Panc1 (cell line): ENCODE measurements at regions not wholly inside any gene's neighbourhood (a gene's known extent, or its start where the extent isn't known, plus 50 kb on each side); places are given as distances from the start of the nearest gene placed in this dataset.

Experiments
- ATAC-seq: fragments of 200-7000 bp; cut with Tn5 transposase; 2 replicates; pipeline ENCODE4 v1.9.1; 2020; ENCODE audit warnings: mild to moderate bottlenecking, moderate library complexity
- BruUV-seq: library from RNA; stranded (reverse); fragments of 400-500 nt; replicated peaks from 2 replicates; lab custom pipeline; 2021; lab: Mats Ljungman, UMichigan
- CTCF ChIA-PET: fragments of 300-600 bp; sonication (Branson Sonifier 250); formaldehyde crosslinking; loops from one replicate; lab custom pipeline; 2022; ENCODE audit warnings: antibody characterized with exemption; lab: Charles Lee
- POLR2A ChIA-PET: fragments of 300-600 bp; sonication (Branson Sonifier 250); formaldehyde crosslinking; loops from one replicate; lab custom pipeline; 2022; ENCODE audit warnings: antibody characterized with exemption; lab: Charles Lee
- DNase-seq: peaks from one replicate; pipeline ENCODE4 v3.0.0-alpha.2; 2010; ENCODE audit warnings: low read depth, low spot score
- H3K27ac ChIP-seq: 2 replicates; pipeline ENCODE4 v1.5.1; 2011; ENCODE audit warnings: mild to moderate bottlenecking, low read length, inconsistent platforms
- H3K27me3 ChIP-seq: fragments of 200-500 bp; sonication (Bioruptor generic); 2 replicates; pipeline ENCODE4 v1.6.0; 2014; ENCODE audit warnings: low read length, inconsistent platforms; ENCODE audit not compliant: control insufficient read depth, insufficient read depth
- H3K36me3 ChIP-seq: fragments of 200-500 bp; sonication (Bioruptor generic); 2 replicates; pipeline ENCODE4 v1.5.1; 2014; ENCODE audit warnings: inconsistent platforms, mild to moderate bottlenecking, low read length, moderate library complexity; ENCODE audit not compliant: control insufficient read depth, insufficient read depth
- H3K4me1 ChIP-seq: 2 replicates; pipeline ENCODE4 v1.5.1; 2011; ENCODE audit warnings: inconsistent platforms, mild to moderate bottlenecking, low read length, moderate library complexity; ENCODE audit not compliant: control insufficient read depth, insufficient read depth
- H3K4me3 ChIP-seq, 2 experiments: 2 replicates each; pipeline ENCODE4 v1.5.1; 2011 to 2012; ENCODE audit warnings: low read depth in 2 of 2, low read length in 2 of 2, mild to moderate bottlenecking in 2 of 2, inconsistent platforms in 1 of 2, moderate library complexity in 1 of 2
- H3K9me3 ChIP-seq: fragments of 200-500 bp; sonication (Bioruptor generic); 2 replicates; pipeline ENCODE4 v1.5.1; 2014; ENCODE audit warnings: low read depth, mild to moderate bottlenecking, inconsistent platforms, low read length, moderate library complexity; ENCODE audit not compliant: control insufficient read depth, insufficient read depth
- CTCF ChIP-seq: fragments of 450-650 bp; IDR thresholded peaks from 2 replicates; pipeline ENCODE4 v1.5.1; 2017; ENCODE audit warnings: mild to moderate bottlenecking
- POLR2AphosphoS5 ChIP-seq: IDR thresholded peaks from 2 replicates; pipeline ENCODE4 v1.6.1; 2012; ENCODE audit warnings: mild to moderate bottlenecking, low read depth, low read length, moderate library complexity
- REST ChIP-seq, 2 experiments: IDR thresholded peaks; 2 replicates each; pipeline ENCODE4 v1.6.1; 2011 to 2012; ENCODE audit warnings: low read depth in 2 of 2, control low read depth in 1 of 2, low read length in 1 of 2, mild to moderate bottlenecking in 1 of 2, moderate library complexity in 1 of 2; ENCODE audit not compliant: insufficient read depth in 1 of 2
- SIN3A ChIP-seq: IDR thresholded peaks from 2 replicates; pipeline ENCODE4 v1.6.1; 2012; ENCODE audit warnings: low read depth, mild to moderate bottlenecking, low read length, moderate library complexity, borderline replicate concordance; ENCODE audit not compliant: insufficient read depth
- TCF7L2 ChIP-seq: IDR thresholded peaks from 2 replicates; pipeline ENCODE4 v1.6.1; 2011; ENCODE audit warnings: mild to moderate bottlenecking, low read depth, low read length, inconsistent platforms
- in situ Hi-C: cut with HindIII; loops from 2 replicates; pipeline ENCODE4 v1.10.0; 2016; ENCODE audit warnings: low sequenced_read_pairs, low pct_unique_long_range_greater_than_20kb
- intact Hi-C: fragments of 100-400 bp; cut with micrococcal nuclease; formaldehyde crosslinking; loops from one replicate; pipeline ENCODE4 v1.10.0; 2022; ENCODE audit not compliant: unreplicated experiment

- intact Hi-C loops (no loop called here), in situ Hi-C loops (no loop called here)
- no peaks in the 10 kb centered on the region for H3K4me1 ChIP-seq
- ChIA-PET POLR2A (no interaction called here), CTCF (no interaction called here)
- ATAC-seq, result no peak
- DNase-seq, result no peak
- H3K4me3 ChIP-seq, result no peak overlapping the region
- TF ChIP-seq SIN3A (no peak), TCF7L2 (no peak), REST (IDR thresholded peaks at IDR 0.05; ENCODE audit: insufficient read depth in 1 of 2, low read depth in 2 of 2, low read length in 1 of 2) (no peak), POLR2AphosphoS5 (no peak), CTCF (no peak)
- BruUV-seq, result no TSS peak
- no peaks in the 10 kb centered on the region for H3K36me3 ChIP-seq
- no peaks in the 10 kb centered on the region for H3K27me3 ChIP-seq
- no peak overlapping the region for H3K27ac ChIP-seq
- no peaks in the 10 kb centered on the region for H3K9me3 ChIP-seq
Measured at GRCh38 chr7:49527182-49527581, 246.3 kb upstream of the VWC2 start.

GRCh38 chr7:49530481-49530880, 243.0 kb upstream of the VWC2 start:
- no peak for DNase-seq
- no peaks in the 10 kb centered on the region for H3K36me3 ChIP-seq
- no peak for ATAC-seq
- BruUV-seq, result no TSS peak
- CTCF ChIA-PET, result no interaction called here
- no peak overlapping the region for H3K27ac ChIP-seq
- no peaks in the 10 kb centered on the region for H3K27me3 ChIP-seq
- POLR2A ChIA-PET, result no interaction called here
- no peak overlapping the region for H3K4me3 ChIP-seq
- no peak for TF ChIP-seq TCF7L2
- TF ChIP-seq REST (IDR thresholded peaks at IDR 0.05; ENCODE audit: insufficient read depth in 1 of 2, low read depth in 2 of 2, low read length in 1 of 2), result no peak
- no peak for TF ChIP-seq CTCF
- H3K9me3 ChIP-seq, result no peaks in the 10 kb centered on the region
- H3K4me1 ChIP-seq, result no peaks in the 10 kb centered on the region
- in situ Hi-C loops, result no loop called here
- intact Hi-C loops, result no loop called here
